Head of caudate nucleus (tissue), 42 donors: ENCODE measurements at regions not wholly inside any gene's neighbourhood (a gene's known extent, or its start where the extent isn't known, plus 50 kb on each side); places are given as distances from the start of the nearest gene placed in this dataset.

Experiments
- DNase-seq, 42 donors: peaks; one replicate each; pipeline versions ENCODE4 v3.0.0 to v3.0.0-alpha.2; 2020 to 2021; ENCODE audit warnings: mixed read lengths in 7 of 42
- intact Hi-C: fragments of 100-400 bp; cut with DNase I; formaldehyde crosslinking; loops from one replicate; pipeline ENCODE4 v1.15.0; 2022

- intact Hi-C loops, result no loop called here
- peak in 9 of 42 donors; percentile 1 to 54 (median 15) for DNase-seq
These were observed 112.4 kb upstream of the TLR3 start for GRCh38 chr4:185956544-185956940.

GRCh38 chr4:185958094-185958747 is 110.7 kb upstream of the TLR3 start:
- no peak for DNase-seq
- intact Hi-C loops, result no loop called here

- intact Hi-C loops, result no loop called here
- no peak for DNase-seq
These were observed 103.3 kb upstream of the TLR3 start for GRCh38 chr4:185965426-185966384.

GRCh38 chr4:185966549-185966948 is 102.4 kb upstream of the TLR3 start:
- no peak for DNase-seq
- intact Hi-C loops, result no loop called here

- DNase-seq, result no peak
- intact Hi-C loops, result no loop called here
These were observed 101.8 kb upstream of the TLR3 start for GRCh38 chr4:185966997-185967775.

GRCh38 chr4:185969657-185970056 is 99.3 kb upstream of the TLR3 start:
- no peak for DNase-seq

GRCh38 chr4:185987961-185988627 is 80.9 kb upstream of the TLR3 start:
- intact Hi-C loops, result no loop called here

More at GRCh38 chr4:185969657-185970056, 99.3 kb upstream of the TLR3 start:
- intact Hi-C loops, result no loop called here

GRCh38 chr4:185991770-185992169 is 77.2 kb upstream of the TLR3 start:
- intact Hi-C loops, result no loop called here
- no peak for DNase-seq

More at GRCh38 chr4:185987961-185988627, 80.9 kb upstream of the TLR3 start:
- DNase-seq, result no peak

- intact Hi-C loops, result no loop called here
- DNase-seq, result no peak
These were observed 76.4 kb upstream of the TLR3 start for GRCh38 chr4:185992585-185992984.

GRCh38 chr4:185993328-185993973 is 75.5 kb upstream of the TLR3 start:
- intact Hi-C loops, result no loop called here
- DNase-seq, result no peak

GRCh38 chr4:185994750-185995149 is 74.2 kb upstream of the TLR3 start:
- no peak for DNase-seq
- intact Hi-C loops, result no loop called here

GRCh38 chr4:185995665-185996064 is 73.3 kb upstream of the TLR3 start:
- intact Hi-C loops, result no loop called here
- DNase-seq, result no peak

- DNase-seq, result no peak
- intact Hi-C loops, result no loop called here
These were observed 71.7 kb upstream of the TLR3 start for GRCh38 chr4:185997296-185997695.

- intact Hi-C loops, result no loop called here
- DNase-seq, result no peak
These were observed 70.2 kb upstream of the TLR3 start for GRCh38 chr4:185998791-185999190.

GRCh38 chr4:185999207-185999606 is 69.7 kb upstream of the TLR3 start:
- intact Hi-C loops, result no loop called here
- DNase-seq, result no peak

- intact Hi-C loops, result no loop called here
- DNase-seq, result no peak
These were observed 66.1 kb upstream of the TLR3 start for GRCh38 chr4:186002853-186003252.

- intact Hi-C loops, result no loop called here
- DNase-seq, result no peak
These were observed 65.2 kb upstream of the TLR3 start for GRCh38 chr4:186003746-186004145.

- intact Hi-C loops, result no loop called here
- DNase-seq, result no peak
These were observed 60.9 kb upstream of the TLR3 start for GRCh38 chr4:186008057-186008456.

GRCh38 chr4:186009976-186010375 is 59.0 kb upstream of the TLR3 start:
- no peak for DNase-seq
- intact Hi-C loops, result loop anchor here (10.0 kb wide), 1 partner anchor 365 kb away; no protein-coding TSS in a partner anchor
